H1 (cell line): ENCODE measurements at regions not wholly inside any gene's neighbourhood (a gene's known extent, or its start where the extent isn't known, plus 50 kb on each side); places are given as distances from the start of the nearest gene placed in this dataset.

Experiments used
- CTCF ChIA-PET: fragments of 300-600 bp; sonication (Branson Sonifier 250); formaldehyde crosslinking; loops from one replicate; lab custom pipeline; 2021; ENCODE audit not compliant: partially characterized antibody; lab: Charles Lee
- POLR2A ChIA-PET: fragments of 300-600 bp; sonication (Branson Sonifier 250); formaldehyde crosslinking; loops from one replicate; lab custom pipeline; 2021; ENCODE audit warnings: inconsistent platforms; ENCODE audit not compliant: partially characterized antibody; lab: Charles Lee
- DNase-seq, 2 experiments: peaks; one replicate each; pipeline versions ENCODE4 v3.0.0 to v3.0.0-alpha.2; 2010 to 2022; ENCODE audit warnings: low spot score in 2 of 2, low read depth in 1 of 2, mixed read lengths in 1 of 2
- FAIRE-seq: peaks from 2 replicates; lab custom pipeline; 2011; peaks lifted over from hg19 to GRCh38; lab: Jason Lieb, UNC
- H2AFZ ChIP-seq: 2 replicates; pipeline ENCODE4 v1.8.1; 2012; ENCODE audit warnings: low read length, inconsistent platforms
- H2AK5ac ChIP-seq: 2 replicates; pipeline ENCODE4 v1.6.1; 2013; ENCODE audit warnings: low read depth, low read length
- H2BK120ac ChIP-seq: replicated peaks from 2 replicates; pipeline ENCODE3; 2013; ENCODE audit warnings: low read depth, low read length, inconsistent platforms
- H2BK12ac ChIP-seq: 2 replicates; pipeline ENCODE4 v1.6.1; 2013; ENCODE audit warnings: low read depth, low read length
- H2BK15ac ChIP-seq: 2 replicates; pipeline ENCODE4 v1.6.1; 2013; ENCODE audit warnings: low read length
- H2BK20ac ChIP-seq: 2 replicates; pipeline ENCODE4 v1.6.1; 2013; ENCODE audit warnings: low read length
- H2BK5ac ChIP-seq: 2 replicates; pipeline ENCODE4 v1.6.1; 2013; ENCODE audit warnings: low read depth, low read length
- H3K14ac ChIP-seq: 2 replicates; pipeline ENCODE4 v1.6.1; 2013; ENCODE audit warnings: inconsistent platforms; ENCODE audit not compliant: insufficient read length
- H3K18ac ChIP-seq: 2 replicates; pipeline ENCODE4 v1.6.1; 2013; ENCODE audit warnings: low read length; ENCODE audit errors: extremely low read depth
- H3K23ac ChIP-seq: 2 replicates; pipeline ENCODE4 v1.6.1; 2013; ENCODE audit warnings: inconsistent platforms; ENCODE audit not compliant: insufficient read length
- H3K23me2 ChIP-seq: 2 replicates; pipeline ENCODE4 v1.6.1; 2013; ENCODE audit warnings: low read depth, low read length
- H3K27ac ChIP-seq: 2 replicates; pipeline ENCODE4 v1.6.1; 2011; ENCODE audit warnings: low read depth, low read length, inconsistent platforms
- H3K27me3 ChIP-seq, 4 experiments: replicated peaks in 1 of 4; 1 replicate in 1 of 4; 2 replicates in 3 of 4; pipeline versions ENCODE4 v1.6.1 to v1.8.1; 2011 to 2013; ENCODE audit warnings: low read length in 3 of 4, mild to moderate bottlenecking in 3 of 4, inconsistent platforms in 2 of 4, mixed read lengths in 2 of 4, moderate library complexity in 1 of 4; ENCODE audit not compliant: control insufficient read depth in 3 of 4, insufficient read depth in 3 of 4; ENCODE audit errors: extremely low read depth in 1 of 4
- H3K36me3 ChIP-seq, 4 experiments: 2 replicates each; pipeline versions ENCODE4 v1.6.1 to v1.8.1; 2011 to 2013; ENCODE audit warnings: mild to moderate bottlenecking in 4 of 4, low read length in 3 of 4, moderate library complexity in 2 of 4, control low read depth in 1 of 4, inconsistent platforms in 1 of 4; ENCODE audit not compliant: insufficient read depth in 4 of 4, control insufficient read depth in 2 of 4
- H3K4ac ChIP-seq: replicated peaks from 2 replicates; pipeline ENCODE3; 2013; ENCODE audit warnings: low read length, low read depth, mixed read lengths, inconsistent platforms; ENCODE audit not compliant: insufficient read length
- H3K4me1 ChIP-seq, 4 experiments: replicated peaks in 1 of 4; 1 replicate in 1 of 4; 2 replicates in 3 of 4; pipeline versions ENCODE4 v1.6.1 to v1.8.1; 2011 to 2013; ENCODE audit warnings: low read length in 3 of 4, inconsistent platforms in 2 of 4, mixed read lengths in 1 of 4; ENCODE audit not compliant: insufficient read depth in 4 of 4, control insufficient read depth in 3 of 4
- H3K4me2 ChIP-seq, 2 experiments: 2 replicates each; pipeline versions ENCODE4 v1.6.1 to v1.8.1; 2011 to 2013; ENCODE audit warnings: low read depth in 2 of 2, low read length in 2 of 2, control low read depth in 1 of 2, inconsistent platforms in 1 of 2, mild to moderate bottlenecking in 1 of 2; ENCODE audit not compliant: insufficient read depth in 1 of 2
- H3K4me3 ChIP-seq, 4 experiments: fragments of 200-600, 300-600 bp in 1 of 4; sonication (generic), shearing (Covaris generic), sonication (Bioruptor Twin) in 1 of 4; 2 replicates each; pipeline versions ENCODE4 v1.5.1 to v1.8.1; 2011 to 2016; ENCODE audit warnings: low read length in 4 of 4, low read depth in 3 of 4, control low read depth in 2 of 4, inconsistent platforms in 2 of 4, mild to moderate bottlenecking in 2 of 4, mixed read lengths in 1 of 4, moderate library complexity in 1 of 4; ENCODE audit not compliant: insufficient read depth in 2 of 4; ENCODE audit errors: extremely low read depth in 1 of 4
- H3K56ac ChIP-seq: replicated peaks from 2 replicates; pipeline ENCODE3; 2013; ENCODE audit warnings: low read depth, mild to moderate bottlenecking, mixed read lengths, low read length, inconsistent platforms; ENCODE audit not compliant: insufficient read length
- H3K79me1 ChIP-seq: 2 replicates; pipeline ENCODE4 v1.6.1; 2013; ENCODE audit warnings: low read depth, low read length, control low read depth
- H3K79me2 ChIP-seq, 2 experiments: 2 replicates each; pipeline versions ENCODE4 v1.6.1 to v1.8.1; 2012 to 2013; ENCODE audit warnings: low read length in 2 of 2, mild to moderate bottlenecking in 2 of 2, inconsistent platforms in 1 of 2; ENCODE audit not compliant: insufficient read depth in 2 of 2, control insufficient read depth in 1 of 2
- H3K9ac ChIP-seq, 4 experiments: replicated peaks in 1 of 4; 1 replicate in 1 of 4; 2 replicates in 3 of 4; pipeline versions ENCODE4 v1.6.1 to v1.8.1; 2011 to 2013; ENCODE audit warnings: low read depth in 3 of 4, low read length in 3 of 4, control low read depth in 2 of 4, mild to moderate bottlenecking in 2 of 4, moderate library complexity in 2 of 4, inconsistent platforms in 1 of 4; ENCODE audit errors: extremely low read depth in 1 of 4
- H3K9me3 ChIP-seq, 2 experiments: 2 replicates each; pipeline versions ENCODE4 v1.6.1 to v1.8.1; 2012 to 2013; ENCODE audit warnings: mild to moderate bottlenecking in 2 of 2, moderate library complexity in 2 of 2, control low read depth in 1 of 2, inconsistent platforms in 1 of 2, low read depth in 1 of 2, low read length in 1 of 2, mixed read lengths in 1 of 2; ENCODE audit not compliant: insufficient read depth in 2 of 2
- H4K20me1 ChIP-seq, 2 experiments: replicated peaks in 1 of 2; 2 replicates each; pipeline versions ENCODE3 to v1.8.1; 2011 to 2013; ENCODE audit warnings: inconsistent platforms in 2 of 2, low read length in 2 of 2, mild to moderate bottlenecking in 1 of 2; ENCODE audit not compliant: insufficient read depth in 2 of 2, control insufficient read depth in 1 of 2
- H4K5ac ChIP-seq: 2 replicates; pipeline ENCODE4 v1.6.1; 2013; ENCODE audit warnings: low read length, low read depth, mixed read lengths, inconsistent platforms; ENCODE audit not compliant: insufficient read length
- H4K8ac ChIP-seq: 2 replicates; pipeline ENCODE4 v1.8.0; 2013; ENCODE audit warnings: mild to moderate bottlenecking, moderate library complexity, low read length, inconsistent platforms; ENCODE audit not compliant: insufficient read depth; ENCODE audit errors: extremely low read depth
- H4K91ac ChIP-seq: replicated peaks from 2 replicates; pipeline ENCODE3; 2013; ENCODE audit warnings: low read length, mixed read lengths, inconsistent platforms; ENCODE audit not compliant: insufficient read length
- BCL11A ChIP-seq, 2 experiments: IDR thresholded peaks; one replicate each; pipeline ENCODE4 v1.6.1; 2011; ENCODE audit warnings: low read depth in 2 of 2, low read length in 2 of 2, mild to moderate bottlenecking in 2 of 2
- CBX8 ChIP-seq: fragments of 300-800, 300-1000 bp; sonication (generic); IDR thresholded peaks from 2 replicates; pipeline ENCODE4 v1.7.1; 2016; ENCODE audit warnings: low read depth, low read length, borderline replicate concordance
- FOSL1 ChIP-seq: IDR thresholded peaks from 2 replicates; pipeline ENCODE4 v1.6.1; 2011; ENCODE audit warnings: mild to moderate bottlenecking, low read depth, low read length, moderate library complexity; ENCODE audit not compliant: insufficient read depth
- HDAC6 ChIP-seq: IDR thresholded peaks from one replicate; pipeline ENCODE4 v1.7.1; 2012; ENCODE audit warnings: low read depth, mild to moderate bottlenecking, inconsistent platforms, low read length, moderate library complexity
- JUND ChIP-seq: IDR thresholded peaks from 2 replicates; pipeline ENCODE4 v1.6.1; 2011; ENCODE audit warnings: mild to moderate bottlenecking, improper control_type of control experiment, low read length
- KDM1A ChIP-seq: fragments of 200-600, 300-600 bp; sonication (generic); IDR thresholded peaks from 2 replicates; pipeline ENCODE4 v1.7.1; 2016; ENCODE audit warnings: mild to moderate bottlenecking, low read length, borderline replicate concordance
- SP4 ChIP-seq: IDR thresholded peaks from 2 replicates; pipeline ENCODE4 v1.6.1; 2012; ENCODE audit warnings: low read length, inconsistent platforms
- WGBS, 2 experiments: shearing (Covaris generic) in 1 of 2; methylation state at CpG; one replicate each; pipeline versions ENCODE4 v1.1.6 to v1.1.7; 2013 to 2015; ENCODE audit warnings: low lambda C conversion rate in 2 of 2, mixed read lengths in 2 of 2, inconsistent platforms in 1 of 2, low coverage in 1 of 2, missing lambda C conversion rate in 1 of 2; ENCODE audit not compliant: insufficient replicate concordance in 2 of 2, insufficient coverage in 1 of 2, insufficient read length in 1 of 2; ENCODE audit errors: extremely low coverage in 1 of 2, missing lambda C conversion rate in 1 of 2; 5-methylcytosine and 5-hydroxymethylcytosine counted together

GRCh38 chr6:54463354-54464024, 155.2 kb downstream of the TINAG start:
- no peaks in the 10 kb centered on the region for H3K23me2 ChIP-seq
- no peak overlapping the region for H2BK5ac ChIP-seq
- H4K5ac ChIP-seq, result no peak overlapping the region
- H3K9ac ChIP-seq, result peak overlapping the region in 1 of 4 experiments; percentile 19; a peak in 1 of 7 replicates
- H2AK5ac ChIP-seq, result no peak overlapping the region
- no peak overlapping the region for H3K27ac ChIP-seq
- no peak overlapping the region for H2BK120ac ChIP-seq
- DNase-seq (no peak), FAIRE-seq (no peak)
- no peak overlapping the region for H3K14ac ChIP-seq
- no peaks in the 10 kb centered on the region for H4K20me1 ChIP-seq
- no peaks in the 10 kb centered on the region for H3K36me3 ChIP-seq
- H3K4me3 ChIP-seq, result no peak overlapping the region
- no peak overlapping the region for H2BK15ac ChIP-seq
- no peak overlapping the region for H4K91ac ChIP-seq
- H3K4me1 ChIP-seq, result peaks cover 0 to 4% (median 0%) of the 10 kb centered on the region in 4 experiments; a peak in 1 of 7 replicates
- peak overlapping the region; percentile 72; the same call in 1 of the 2 replicates for H2AFZ ChIP-seq
- no peak overlapping the region for H2BK12ac ChIP-seq
- no peak overlapping the region for H3K23ac ChIP-seq
- H3K79me2 ChIP-seq, result no peaks in the 10 kb centered on the region
- no peaks in the 10 kb centered on the region for H3K79me1 ChIP-seq
- peak overlapping the region in 1 of 2 experiments; percentile 5; a peak in 2 of 4 replicates for H3K4me2 ChIP-seq
- H4K8ac ChIP-seq, result no peak overlapping the region
- CTCF ChIA-PET, result interaction anchor here (0.6 kb wide), 1 partner anchor 548 kb away, joined by 3 read pairs; no protein-coding TSS in a partner anchor
- no peak overlapping the region for H3K56ac ChIP-seq
- 61% methylated on average over 4 of the region's 4 CpGs; no CpG with 5 or more reads in 1 of the 2 experiments for WGBS, 2 experiments
- H3K18ac ChIP-seq, result no peak overlapping the region
- H3K27me3 ChIP-seq, result no peaks in the 10 kb centered on the region
- no peaks in the 10 kb centered on the region for H3K9me3 ChIP-seq
- POLR2A ChIA-PET, result no interaction called here
- TF ChIP-seq KDM1A, result no peak
- no peak for TF ChIP-seq BCL11A (IDR thresholded peaks at IDR 0.05; ENCODE audit: low read depth in 2 of 2, low read length in 2 of 2)
- TF ChIP-seq FOSL1, result no peak
- TF ChIP-seq JUND, result no peak
- TF ChIP-seq HDAC6, result no peak
- TF ChIP-seq SP4, result no peak
- no peak for TF ChIP-seq CBX8
- H3K4ac ChIP-seq, result no peak overlapping the region
- no peak overlapping the region for H2BK20ac ChIP-seq
